HepG2 (cell line): ENCODE measurements at regions not wholly inside any gene's neighbourhood (a gene's known extent, or its start where the extent isn't known, plus 50 kb on each side); places are given as distances from the start of the nearest gene placed in this dataset.

Source experiments
- CBX5 ChIP-seq: sonication (generic); formaldehyde crosslinking; IDR thresholded peaks from 2 replicates; pipeline ENCODE4 v1.4.0; 2020; ENCODE audit warnings: missing genetic modification reagents, borderline replicate concordance
- FOXA3 ChIP-seq: IDR thresholded peaks from 2 replicates; pipeline ENCODE4 v1.6.1; 2016; ENCODE audit warnings: missing genetic modification reagents, missing compliant biosample characterization
- HOXA5 ChIP-seq: sonication (generic); formaldehyde crosslinking; IDR thresholded peaks from 2 replicates; pipeline ENCODE4 v1.4.0; 2020; ENCODE audit warnings: missing genetic modification reagents
- JUNB ChIP-seq: sonication (generic); formaldehyde crosslinking; IDR thresholded peaks from 2 replicates; pipeline ENCODE4 v1.8.0; 2022; ENCODE audit warnings: missing genetic modification reagents, mild to moderate bottlenecking, borderline replicate concordance
- KLF16 ChIP-seq, 2 experiments: sonication (generic) in 1 of 2; formaldehyde crosslinking in 1 of 2; IDR thresholded peaks; 2 replicates each; pipeline versions ENCODE4 v1.6.1 to v1.8.0; 2016 to 2023; ENCODE audit warnings: missing genetic modification reagents in 2 of 2, missing compliant biosample characterization in 1 of 2
- PAX8 ChIP-seq: sonication (generic); formaldehyde crosslinking; IDR thresholded peaks from 2 replicates; pipeline ENCODE4 v1.8.0; 2022; ENCODE audit warnings: mild to moderate bottlenecking, missing genetic modification reagents, borderline replicate concordance
- PHF21A ChIP-seq: sonication (generic); formaldehyde crosslinking; IDR thresholded peaks from 2 replicates; pipeline ENCODE4 v1.5.0; 2020; ENCODE audit warnings: mild to moderate bottlenecking, missing genetic modification reagents
- RXRB ChIP-seq: IDR thresholded peaks from 2 replicates; pipeline ENCODE4 v1.6.1; 2016; ENCODE audit warnings: borderline replicate concordance, missing genetic modification reagents, missing compliant biosample characterization
- ZNF317 ChIP-seq: sonication (generic); formaldehyde crosslinking; IDR thresholded peaks from 2 replicates; pipeline ENCODE4 v1.5.0; 2020; ENCODE audit warnings: mild to moderate bottlenecking, missing genetic modification reagents
- ZNF329 ChIP-seq: sonication (generic); formaldehyde crosslinking; IDR thresholded peaks from 2 replicates; pipeline ENCODE4 v1.9.0; 2021; ENCODE audit warnings: low read depth, mild to moderate bottlenecking, missing genetic modification reagents
- ZNF670 ChIP-seq: sonication (generic); formaldehyde crosslinking; IDR thresholded peaks from 2 replicates; pipeline ENCODE4 v1.8.0; 2022; ENCODE audit warnings: mild to moderate bottlenecking, missing genetic modification reagents, borderline replicate concordance
- ZSCAN12 ChIP-seq: sonication (generic); formaldehyde crosslinking; IDR thresholded peaks from 2 replicates; pipeline ENCODE4 v1.9.0; 2021; ENCODE audit warnings: mild to moderate bottlenecking, missing genetic modification reagents
- TF ChIP-seq, protein P1 (sequence below), 2 experiments: sonication (generic) in 1 of 2; formaldehyde crosslinking in 1 of 2; IDR thresholded peaks; 2 replicates each; pipeline versions ENCODE4 v1.5.1 to v1.6.1; 2011 to 2020; ENCODE audit warnings: borderline replicate concordance in 1 of 2, low read depth in 1 of 2, low read length in 1 of 2, mild to moderate bottlenecking in 1 of 2, missing genetic modification reagents in 1 of 2, moderate library complexity in 1 of 2
- TF ChIP-seq, protein P2 (sequence below): sonication (generic); formaldehyde crosslinking; IDR thresholded peaks from one replicate; pipeline ENCODE4 v1.5.1; 2020; ENCODE audit warnings: mild to moderate bottlenecking, missing genetic modification reagents; ENCODE audit errors: not compliant biosample characterization
- TF ChIP-seq, protein P3 (sequence below): IDR thresholded peaks from 2 replicates; pipeline ENCODE4 v1.6.1; 2012; ENCODE audit warnings: low read length, improper control_type of control experiment

DNA sequence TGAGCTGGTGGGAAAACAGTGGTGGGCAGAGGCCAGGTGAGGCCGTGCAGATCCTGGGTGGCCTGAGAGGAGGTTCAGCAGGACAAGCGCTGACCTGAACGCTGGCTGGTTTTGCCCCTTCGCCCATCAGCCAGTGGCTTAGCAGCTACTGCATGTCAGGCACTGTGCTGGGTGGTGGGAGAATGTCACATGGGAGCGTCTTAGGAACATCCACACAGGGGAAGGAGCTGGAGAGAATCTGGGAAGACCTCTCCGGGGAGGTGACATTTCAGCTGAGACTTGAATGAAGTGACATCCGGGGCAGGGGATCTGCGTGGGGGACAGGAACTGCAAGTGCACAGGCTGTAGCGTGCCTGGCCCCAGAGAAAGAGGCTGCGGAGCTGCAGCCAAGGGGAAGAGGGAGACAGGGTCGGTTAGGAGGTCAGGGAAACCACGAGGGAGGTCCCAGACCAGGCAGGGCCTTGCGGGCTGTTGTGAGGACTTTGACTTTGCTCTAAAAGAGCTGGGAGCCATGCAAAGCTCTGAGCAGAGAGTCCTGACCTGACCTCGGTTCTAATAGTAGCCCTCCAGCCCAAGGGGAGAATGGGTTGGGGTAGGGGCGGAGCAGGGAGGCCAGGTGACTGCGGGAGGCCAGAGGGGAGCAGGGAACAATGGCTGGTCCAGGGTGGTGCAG, 156.8 kb upstream of the PTPN1 start (continued):
- TF ChIP-seq, protein P1, sequence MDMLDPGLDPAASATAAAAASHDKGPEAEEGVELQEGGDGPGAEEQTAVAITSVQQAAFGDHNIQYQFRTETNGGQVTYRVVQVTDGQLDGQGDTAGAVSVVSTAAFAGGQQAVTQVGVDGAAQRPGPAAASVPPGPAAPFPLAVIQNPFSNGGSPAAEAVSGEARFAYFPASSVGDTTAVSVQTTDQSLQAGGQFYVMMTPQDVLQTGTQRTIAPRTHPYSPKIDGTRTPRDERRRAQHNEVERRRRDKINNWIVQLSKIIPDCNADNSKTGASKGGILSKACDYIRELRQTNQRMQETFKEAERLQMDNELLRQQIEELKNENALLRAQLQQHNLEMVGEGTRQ (IDR thresholded peaks at IDR 0.05; ENCODE audit: low read depth, low read length), result no peak
- TF ChIP-seq, protein P1 (CRISPR knock-in tag; IDR thresholded peaks at IDR 0.05; ENCODE audit: borderline replicate concordance), result no peak
- peak; percentile 80 for TF ChIP-seq PHF21A
- TF ChIP-seq ZNF329 (CRISPR knock-in tag), result peak; percentile 81; the same call in 1 of the 2 replicates
- no peak for TF ChIP-seq ZNF317 (CRISPR knock-in tag)
- TF ChIP-seq KLF16 (CRISPR knock-in tag; IDR thresholded peaks at IDR 0.05), result no peak
- no peak for TF ChIP-seq JUNB (CRISPR knock-in tag)
- no peak for TF ChIP-seq HOXA5
- no peak for TF ChIP-seq CBX5 (CRISPR knock-in tag)
- no peak for TF ChIP-seq ZSCAN12 (CRISPR knock-in tag)
- peak; percentile 90 for TF ChIP-seq RXRB (CRISPR knock-in tag)
- TF ChIP-seq FOXA3 (CRISPR knock-in tag), result peak; percentile 12; the same call in 1 of the 2 replicates
- no peak for TF ChIP-seq PAX8 (CRISPR knock-in tag)
- TF ChIP-seq ZNF670 (CRISPR knock-in tag), result 0 out of 2 replicates have a peak, but pooled peaks have one; percentile 61
- TF ChIP-seq, protein P2, sequence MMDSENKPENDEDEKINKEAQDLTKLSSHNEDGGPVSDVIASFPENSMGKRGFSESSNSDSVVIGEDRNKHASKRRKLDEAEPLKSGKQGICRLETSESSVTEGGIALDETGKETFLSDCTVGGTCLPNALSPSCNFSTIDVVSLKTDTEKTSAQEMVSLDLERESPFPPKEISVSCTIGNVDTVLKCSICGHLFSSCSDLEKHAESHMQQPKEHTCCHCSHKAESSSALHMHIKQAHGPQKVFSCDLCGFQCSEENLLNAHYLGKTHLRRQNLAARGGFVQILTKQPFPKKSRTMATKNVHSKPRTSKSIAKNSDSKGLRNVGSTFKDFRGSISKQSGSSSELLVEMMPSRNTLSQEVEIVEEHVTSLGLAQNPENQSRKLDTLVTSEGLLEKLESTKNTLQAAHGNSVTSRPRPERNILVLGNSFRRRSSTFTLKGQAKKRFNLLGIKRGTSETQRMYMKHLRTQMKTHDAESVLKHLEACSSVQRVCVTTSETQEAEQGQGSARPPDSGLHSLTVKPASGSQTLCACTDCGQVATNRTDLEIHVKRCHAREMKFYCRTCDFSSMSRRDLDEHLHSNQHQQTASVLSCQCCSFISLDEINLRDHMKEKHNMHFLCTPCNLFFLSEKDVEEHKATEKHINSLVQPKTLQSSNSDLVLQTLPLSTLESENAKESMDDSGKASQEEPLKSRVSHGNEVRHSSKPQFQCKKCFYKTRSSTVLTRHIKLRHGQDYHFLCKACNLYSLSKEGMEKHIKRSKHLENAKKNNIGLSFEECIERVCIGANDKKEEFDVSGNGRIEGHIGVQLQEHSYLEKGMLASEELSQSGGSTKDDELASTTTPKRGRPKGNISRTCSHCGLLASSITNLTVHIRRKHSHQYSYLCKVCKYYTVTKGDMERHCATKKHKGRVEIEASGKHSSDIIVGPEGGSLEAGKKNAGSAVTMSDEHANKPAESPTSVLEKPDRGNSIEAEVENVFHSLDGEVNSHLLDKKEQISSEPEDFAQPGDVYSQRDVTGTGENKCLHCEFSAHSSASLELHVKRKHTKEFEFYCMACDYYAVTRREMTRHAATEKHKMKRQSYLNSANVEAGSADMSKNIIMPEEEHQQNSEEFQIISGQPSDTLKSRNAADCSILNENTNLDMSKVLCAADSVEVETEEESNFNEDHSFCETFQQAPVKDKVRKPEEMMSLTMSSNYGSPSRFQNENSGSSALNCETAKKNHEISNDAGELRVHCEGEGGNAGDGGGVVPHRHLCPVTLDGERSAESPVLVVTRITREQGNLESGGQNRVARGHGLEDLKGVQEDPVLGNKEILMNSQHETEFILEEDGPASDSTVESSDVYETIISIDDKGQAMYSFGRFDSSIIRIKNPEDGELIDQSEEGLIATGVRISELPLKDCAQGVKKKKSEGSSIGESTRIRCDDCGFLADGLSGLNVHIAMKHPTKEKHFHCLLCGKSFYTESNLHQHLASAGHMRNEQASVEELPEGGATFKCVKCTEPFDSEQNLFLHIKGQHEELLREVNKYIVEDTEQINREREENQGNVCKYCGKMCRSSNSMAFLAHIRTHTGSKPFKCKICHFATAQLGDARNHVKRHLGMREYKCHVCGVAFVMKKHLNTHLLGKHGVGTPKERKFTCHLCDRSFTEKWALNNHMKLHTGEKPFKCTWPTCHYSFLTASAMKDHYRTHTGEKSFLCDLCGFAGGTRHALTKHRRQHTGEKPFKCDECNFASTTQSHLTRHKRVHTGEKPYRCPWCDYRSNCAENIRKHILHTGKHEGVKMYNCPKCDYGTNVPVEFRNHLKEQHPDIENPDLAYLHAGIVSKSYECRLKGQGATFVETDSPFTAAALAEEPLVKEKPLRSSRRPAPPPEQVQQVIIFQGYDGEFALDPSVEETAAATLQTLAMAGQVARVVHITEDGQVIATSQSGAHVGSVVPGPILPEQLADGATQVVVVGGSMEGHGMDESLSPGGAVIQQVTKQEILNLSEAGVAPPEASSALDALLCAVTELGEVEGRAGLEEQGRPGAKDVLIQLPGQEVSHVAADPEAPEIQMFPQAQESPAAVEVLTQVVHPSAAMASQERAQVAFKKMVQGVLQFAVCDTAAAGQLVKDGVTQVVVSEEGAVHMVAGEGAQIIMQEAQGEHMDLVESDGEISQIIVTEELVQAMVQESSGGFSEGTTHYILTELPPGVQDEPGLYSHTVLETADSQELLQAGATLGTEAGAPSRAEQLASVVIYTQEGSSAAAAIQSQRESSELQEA (CRISPR knock-in tag), result peak; percentile 43
- TF ChIP-seq, protein P3, sequence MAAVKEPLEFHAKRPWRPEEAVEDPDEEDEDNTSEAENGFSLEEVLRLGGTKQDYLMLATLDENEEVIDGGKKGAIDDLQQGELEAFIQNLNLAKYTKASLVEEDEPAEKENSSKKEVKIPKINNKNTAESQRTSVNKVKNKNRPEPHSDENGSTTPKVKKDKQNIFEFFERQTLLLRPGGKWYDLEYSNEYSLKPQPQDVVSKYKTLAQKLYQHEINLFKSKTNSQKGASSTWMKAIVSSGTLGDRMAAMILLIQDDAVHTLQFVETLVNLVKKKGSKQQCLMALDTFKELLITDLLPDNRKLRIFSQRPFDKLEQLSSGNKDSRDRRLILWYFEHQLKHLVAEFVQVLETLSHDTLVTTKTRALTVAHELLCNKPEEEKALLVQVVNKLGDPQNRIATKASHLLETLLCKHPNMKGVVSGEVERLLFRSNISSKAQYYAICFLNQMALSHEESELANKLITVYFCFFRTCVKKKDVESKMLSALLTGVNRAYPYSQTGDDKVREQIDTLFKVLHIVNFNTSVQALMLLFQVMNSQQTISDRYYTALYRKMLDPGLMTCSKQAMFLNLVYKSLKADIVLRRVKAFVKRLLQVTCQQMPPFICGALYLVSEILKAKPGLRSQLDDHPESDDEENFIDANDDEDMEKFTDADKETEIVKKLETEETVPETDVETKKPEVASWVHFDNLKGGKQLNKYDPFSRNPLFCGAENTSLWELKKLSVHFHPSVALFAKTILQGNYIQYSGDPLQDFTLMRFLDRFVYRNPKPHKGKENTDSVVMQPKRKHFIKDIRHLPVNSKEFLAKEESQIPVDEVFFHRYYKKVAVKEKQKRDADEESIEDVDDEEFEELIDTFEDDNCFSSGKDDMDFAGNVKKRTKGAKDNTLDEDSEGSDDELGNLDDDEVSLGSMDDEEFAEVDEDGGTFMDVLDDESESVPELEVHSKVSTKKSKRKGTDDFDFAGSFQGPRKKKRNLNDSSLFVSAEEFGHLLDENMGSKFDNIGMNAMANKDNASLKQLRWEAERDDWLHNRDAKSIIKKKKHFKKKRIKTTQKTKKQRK, result no peak
